ENCODE measurements at regions not wholly inside any gene's neighbourhood (a gene's known extent, or its start where the extent isn't known, plus 50 kb on each side); places are given as distances from the start of the nearest gene placed in this dataset.
A peak's percentile ranks its signal among the peaks of the same experiment; 100 is the strongest.

DNA sequence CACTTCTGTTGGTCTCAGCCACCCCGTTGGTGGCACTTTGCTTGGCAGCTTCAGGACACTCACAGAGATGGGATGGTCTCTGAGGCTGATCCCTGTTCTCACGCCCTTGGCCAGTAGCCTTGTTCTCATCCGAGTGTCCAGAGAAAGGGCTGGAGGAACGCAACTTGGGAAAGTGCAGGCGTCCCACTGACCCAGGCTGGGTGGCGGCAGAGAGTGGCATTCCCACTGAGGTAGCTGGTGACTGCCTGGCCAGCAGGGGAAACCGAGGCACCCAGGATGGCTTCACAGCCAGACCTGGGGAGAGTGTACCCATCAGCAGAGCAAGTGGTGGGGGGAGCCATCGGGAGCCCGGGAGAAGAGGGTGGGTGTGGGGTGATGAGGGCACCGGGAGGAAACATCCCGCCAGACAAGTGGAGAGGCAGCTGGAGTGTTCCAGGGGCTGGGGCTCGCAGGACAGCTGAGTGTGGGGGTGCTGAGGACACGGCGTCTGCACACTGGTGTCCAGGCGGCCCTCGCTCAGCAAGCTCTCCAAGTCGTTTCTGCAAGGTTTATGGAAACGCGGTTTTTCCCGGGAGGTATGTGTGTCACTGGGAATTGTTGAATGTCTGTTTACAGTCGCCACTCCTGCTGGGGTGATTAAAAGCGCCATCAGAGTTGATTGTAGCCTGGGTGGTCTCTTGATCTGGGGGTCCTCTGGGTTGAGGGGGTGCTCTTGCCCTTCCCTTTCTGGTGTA, 97.8 kb downstream of the SIK1 start:
- H3K36me3 ChIP-seq = no peaks in the 10 kb centered on the region
- no peak overlapping the region for H3K4me3 ChIP-seq
- intact Hi-C loops (cut with DNase I) = no loop called here
- H3K4me1 ChIP-seq = no peaks in the 10 kb centered on the region
- no peak for TF ChIP-seq CTCF (IDR thresholded peaks at IDR 0.05)
- no peak overlapping the region for H3K9ac ChIP-seq (ENCODE audit: low read depth in 2 of 2, low read length in 2 of 2)
- no peaks in the 10 kb centered on the region for H3K9me3 ChIP-seq
- H3K27ac ChIP-seq = no peak overlapping the region
- no peaks in the 10 kb centered on the region for H3K27me3 ChIP-seq
- no peak for DNase-seq

- Histone ChIP-seq H3K9ac (ENCODE audit: low read depth in 2 of 2, low read length in 2 of 2) (no peak overlapping the region), H3K4me1 (no peaks in the 10 kb centered on the region), H3K36me3 (no peaks in the 10 kb centered on the region), H3K4me3 (no peak overlapping the region), H3K27me3 (no peaks in the 10 kb centered on the region), H3K27ac (no peak overlapping the region), H3K9me3 (no peaks in the 10 kb centered on the region)
- intact Hi-C loops (cut with DNase I) = no loop called here
- no peak for TF ChIP-seq CTCF (IDR thresholded peaks at IDR 0.05)
- DNase-seq = no peak
These were observed 98.6 kb downstream of the SIK1 start for GRCh38 chr21:43328185-43328957.

- H3K9me3 ChIP-seq = no peaks in the 10 kb centered on the region
- H3K4me3 ChIP-seq = no peak overlapping the region
- H3K27ac ChIP-seq = no peak overlapping the region
- DNase-seq = no peak
- H3K27me3 ChIP-seq = no peaks in the 10 kb centered on the region
- peak overlapping the region in 1 of 2 donors; percentile 12 for H3K9ac ChIP-seq (ENCODE audit: low read depth in 2 of 2, low read length in 2 of 2)
- H3K4me1 ChIP-seq = no peaks in the 10 kb centered on the region
- H3K36me3 ChIP-seq = no peaks in the 10 kb centered on the region
- intact Hi-C loops (cut with DNase I) = no loop called here
- TF ChIP-seq CTCF (IDR thresholded peaks at IDR 0.05) = no peak
These were observed 100.8 kb downstream of the SIK1 start for GRCh38 chr21:43325968-43326715.

- Histone ChIP-seq H3K27ac (no peak overlapping the region), H3K4me3 (no peak overlapping the region), H3K27me3 (no peaks in the 10 kb centered on the region), H3K9ac (ENCODE audit: low read depth in 2 of 2, low read length in 2 of 2) (no peak overlapping the region), H3K9me3 (no peaks in the 10 kb centered on the region), H3K4me1 (no peaks in the 10 kb centered on the region), H3K36me3 (no peaks in the 10 kb centered on the region)
- no peak for TF ChIP-seq CTCF (IDR thresholded peaks at IDR 0.05)
- intact Hi-C loops (cut with DNase I) = no loop called here
- DNase-seq = no peak
These were observed 101.9 kb downstream of the SIK1 start for GRCh38 chr21:43325036-43325435.

DNA sequence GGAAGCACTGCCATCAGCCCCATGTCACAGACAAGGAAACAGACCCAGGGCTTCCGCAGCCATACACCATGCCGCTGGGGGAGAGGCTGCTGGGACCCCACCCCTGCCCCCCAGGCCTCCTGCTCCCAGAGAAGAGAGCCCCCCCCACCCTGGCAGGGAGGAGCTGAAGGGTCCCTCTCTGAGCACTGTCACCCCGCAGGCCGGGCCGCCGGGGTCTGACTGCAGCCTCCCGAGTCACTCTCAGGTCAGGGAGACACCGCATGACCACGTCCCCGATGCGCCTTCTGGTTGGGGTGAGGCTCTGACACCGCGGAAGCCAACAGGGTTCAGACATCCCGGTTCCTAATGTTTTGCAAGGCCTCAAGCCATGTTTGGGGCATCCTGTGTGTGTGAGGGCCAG, 102.3 kb downstream of the SIK1 start:
- no peak overlapping the region for H3K27ac ChIP-seq
- intact Hi-C loops (cut with DNase I) = no loop called here
- DNase-seq = no peak

More for the DNA sequence above, 102.3 kb downstream of the SIK1 start:
- no peaks in the 10 kb centered on the region for H3K4me1 ChIP-seq
- H3K4me3 ChIP-seq = no peak overlapping the region
- H3K36me3 ChIP-seq = no peaks in the 10 kb centered on the region
- no peaks in the 10 kb centered on the region for H3K27me3 ChIP-seq
- no peak overlapping the region for H3K9ac ChIP-seq (ENCODE audit: low read depth in 2 of 2, low read length in 2 of 2)
- no peak for TF ChIP-seq CTCF (IDR thresholded peaks at IDR 0.05)
- no peaks in the 10 kb centered on the region for H3K9me3 ChIP-seq
